NT2/D1 (cell line): ENCODE measurements at regions not wholly inside any gene's neighbourhood (a gene's known extent, or its start where the extent isn't known, plus 50 kb on each side); places are given as distances from the start of the nearest gene placed in this dataset.

Source experiments
- DNase-seq: peaks from one replicate; pipeline ENCODE4 v3.0.0-alpha.2; 2011; ENCODE audit warnings: low read depth, low spot score
- H3K27me3 ChIP-seq: 2 replicates; pipeline ENCODE4 v1.6.0; 2011; ENCODE audit warnings: mild to moderate bottlenecking; ENCODE audit not compliant: insufficient read length, insufficient read depth
- H3K36me3 ChIP-seq: 2 replicates; pipeline ENCODE4 v1.6.1; 2011; ENCODE audit warnings: mild to moderate bottlenecking, low read length, mixed read lengths; ENCODE audit not compliant: insufficient read depth, insufficient read length
- H3K4me1 ChIP-seq: 2 replicates; pipeline ENCODE4 v1.5.1; 2011; ENCODE audit not compliant: insufficient read depth, insufficient read length
- H3K4me3 ChIP-seq: 2 replicates; pipeline ENCODE4 v1.5.1; 2011; ENCODE audit warnings: low read depth; ENCODE audit not compliant: insufficient read length
- H3K9ac ChIP-seq: 2 replicates; pipeline ENCODE4 v1.6.0; 2011; ENCODE audit warnings: low read depth; ENCODE audit not compliant: insufficient read length
- H3K9me3 ChIP-seq: 2 replicates; pipeline ENCODE4 v1.5.1; 2011; ENCODE audit warnings: mild to moderate bottlenecking, low read length; ENCODE audit not compliant: insufficient read depth
- SUZ12 ChIP-seq: IDR thresholded peaks from 2 replicates; pipeline ENCODE4 v1.6.1; 2011; ENCODE audit not compliant: insufficient read length, insufficient read depth; ENCODE audit errors: extremely low read depth
- YY1 ChIP-seq: IDR thresholded peaks from 2 replicates; pipeline ENCODE4 v1.6.1; 2011; ENCODE audit not compliant: insufficient read length, insufficient read depth
- ZNF274 ChIP-seq: IDR thresholded peaks from 2 replicates; pipeline ENCODE4 v1.6.1; 2011; ENCODE audit warnings: mild to moderate bottlenecking, low read depth, low read length

DNA sequence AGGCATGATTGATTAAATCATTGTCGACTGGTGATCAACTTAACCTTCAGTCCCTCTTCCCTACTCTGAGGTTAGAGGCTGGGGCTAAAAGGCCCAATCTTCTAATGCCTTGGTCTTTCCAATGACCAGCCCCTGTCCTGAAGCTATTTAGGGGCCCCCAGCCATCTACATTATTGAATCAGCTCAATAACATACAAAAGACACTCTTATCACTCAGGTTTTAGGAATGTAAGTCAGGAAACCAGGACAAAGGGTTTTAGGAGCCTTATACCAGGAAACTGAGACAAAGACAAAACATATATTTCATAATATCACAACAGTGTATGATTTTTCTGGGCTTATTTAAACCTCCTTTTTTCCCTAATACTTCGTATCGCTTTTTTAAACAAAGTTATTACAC is 198.6 kb downstream of the RNF152 start:
- Histone ChIP-seq H3K4me1 (no peaks in the 10 kb centered on the region), H3K27me3 (no peaks in the 10 kb centered on the region), H3K9ac (no peak overlapping the region), H3K9me3 (no peaks in the 10 kb centered on the region), H3K4me3 (no peak overlapping the region), H3K36me3 (no peaks in the 10 kb centered on the region)
- DNase-seq = no peak
- TF ChIP-seq YY1 (no peak), ZNF274 (no peak), SUZ12 (no peak)

DNA sequence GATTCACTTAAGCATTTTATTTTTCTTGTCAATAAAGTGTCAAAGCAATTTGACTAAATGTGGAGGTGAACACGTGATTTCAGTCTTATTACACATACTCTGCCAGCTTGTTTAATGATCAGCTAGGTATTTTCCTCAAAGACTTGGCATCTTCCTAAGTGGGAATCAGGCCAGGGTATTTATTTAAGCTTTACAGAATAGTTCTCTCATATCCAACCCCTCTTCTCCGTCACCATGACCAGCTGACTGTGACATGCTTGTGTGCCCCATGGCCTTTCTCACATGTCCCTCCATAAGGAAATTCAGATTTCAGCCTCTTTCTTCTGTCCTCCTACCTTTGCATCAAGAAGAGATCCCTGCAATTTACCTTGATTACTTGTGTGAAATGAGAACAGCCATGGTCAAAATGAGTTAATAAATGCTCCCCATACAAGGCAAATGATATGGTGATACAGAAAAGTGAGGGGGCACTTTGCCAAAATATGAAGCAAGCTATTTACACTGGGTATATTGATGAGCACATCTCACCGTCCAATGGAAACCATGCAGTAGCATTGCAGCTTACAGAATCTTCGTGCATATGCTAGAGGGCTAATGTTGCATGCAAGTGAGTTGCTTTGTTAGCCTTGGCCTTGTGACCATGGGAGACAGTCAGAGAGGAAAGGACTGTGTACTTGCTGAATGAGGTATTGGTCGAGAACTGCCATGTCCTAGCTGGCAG is 202.2 kb downstream of the RNF152 start:
- no peaks in the 10 kb centered on the region for H3K9me3 ChIP-seq
- no peaks in the 10 kb centered on the region for H3K27me3 ChIP-seq
- TF ChIP-seq YY1 = no peak
- no peak for TF ChIP-seq SUZ12
- no peak for TF ChIP-seq ZNF274
- H3K9ac ChIP-seq = no peak overlapping the region
- H3K4me1 ChIP-seq = no peaks in the 10 kb centered on the region
- no peak overlapping the region for H3K4me3 ChIP-seq
- DNase-seq = no peak
- H3K36me3 ChIP-seq = no peaks in the 10 kb centered on the region

DNA sequence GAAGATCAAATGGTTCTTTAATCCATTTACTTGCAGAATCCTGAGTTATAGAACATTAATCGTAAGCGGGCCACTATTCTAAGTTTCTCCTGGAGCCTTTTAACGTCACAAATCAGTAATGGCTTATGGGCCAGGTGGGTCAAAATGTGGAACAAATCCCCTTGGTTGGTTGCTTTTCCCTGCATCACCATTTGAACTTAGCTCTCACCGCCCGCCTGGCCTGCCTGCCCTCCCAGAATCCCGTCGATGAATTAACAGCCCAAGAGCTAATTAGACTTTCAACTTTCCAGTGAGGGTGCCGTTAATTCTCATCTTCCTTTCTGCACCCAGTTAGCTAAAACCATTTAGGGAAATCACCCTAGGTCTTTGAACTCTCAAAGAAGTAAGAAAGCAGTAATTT is 205.5 kb downstream of the RNF152 start:
- Histone ChIP-seq H3K4me1 (no peaks in the 10 kb centered on the region), H3K9ac (no peak overlapping the region), H3K9me3 (no peaks in the 10 kb centered on the region), H3K4me3 (no peak overlapping the region), H3K36me3 (no peaks in the 10 kb centered on the region), H3K27me3 (no peaks in the 10 kb centered on the region)
- no peak for DNase-seq
- TF ChIP-seq YY1 (no peak), SUZ12 (no peak), ZNF274 (no peak)

DNA sequence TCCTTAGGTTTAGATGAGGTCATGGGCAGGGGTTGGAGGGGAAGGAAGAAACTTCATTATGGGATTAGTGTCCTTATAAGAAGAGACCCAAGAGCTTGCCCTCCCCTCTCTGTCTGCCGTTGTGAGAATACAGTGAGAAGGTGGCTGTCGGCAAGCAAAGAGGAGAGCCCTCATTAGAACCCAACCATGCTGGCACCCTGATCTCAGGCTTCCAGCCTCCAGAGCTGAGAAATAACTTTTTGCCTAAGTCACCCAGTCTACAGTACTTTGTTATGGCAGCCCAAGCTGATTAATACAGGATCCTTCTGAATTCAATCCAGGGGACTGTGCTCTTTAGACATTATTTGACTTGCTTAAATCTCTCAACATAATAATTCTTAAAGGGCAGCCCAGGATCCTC is 209.0 kb downstream of the RNF152 start:
- Histone ChIP-seq H3K27me3 (no peaks in the 10 kb centered on the region), H3K9ac (no peak overlapping the region), H3K4me3 (no peak overlapping the region), H3K9me3 (peaks cover 7% of the 10 kb centered on the region; the same call in 1 of the 2 replicates), H3K36me3 (no peaks in the 10 kb centered on the region), H3K4me1 (no peaks in the 10 kb centered on the region)
- no peak for DNase-seq
- TF ChIP-seq ZNF274 (no peak), YY1 (no peak)

DNA sequence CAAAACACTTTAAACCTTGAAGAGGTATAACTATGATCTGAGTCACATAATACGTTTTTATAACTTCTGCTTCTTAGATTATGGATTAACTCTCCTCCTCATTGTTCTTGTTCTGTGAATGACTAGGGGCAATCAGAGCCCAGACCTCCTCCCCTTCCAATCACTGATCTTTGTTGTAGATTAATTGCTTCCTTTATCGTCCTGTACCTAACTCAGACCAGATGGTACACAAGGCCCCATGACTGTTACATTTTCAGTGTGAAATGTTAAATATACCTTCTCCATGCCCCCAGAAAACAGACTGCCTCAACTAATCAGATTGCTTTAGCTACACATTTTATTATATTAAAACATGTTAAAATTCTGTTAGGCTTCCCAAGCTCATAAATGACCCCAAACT is 211.7 kb downstream of the RNF152 start:
- H3K27me3 ChIP-seq = no peaks in the 10 kb centered on the region
- no peak for DNase-seq
- no peak overlapping the region for H3K9ac ChIP-seq
- H3K9me3 ChIP-seq = peaks cover 7% of the 10 kb centered on the region; the same call in 1 of the 2 replicates
- TF ChIP-seq ZNF274 (no peak), YY1 (no peak)
- no peaks in the 10 kb centered on the region for H3K36me3 ChIP-seq
- no peaks in the 10 kb centered on the region for H3K4me1 ChIP-seq
- H3K4me3 ChIP-seq = no peak overlapping the region

DNA sequence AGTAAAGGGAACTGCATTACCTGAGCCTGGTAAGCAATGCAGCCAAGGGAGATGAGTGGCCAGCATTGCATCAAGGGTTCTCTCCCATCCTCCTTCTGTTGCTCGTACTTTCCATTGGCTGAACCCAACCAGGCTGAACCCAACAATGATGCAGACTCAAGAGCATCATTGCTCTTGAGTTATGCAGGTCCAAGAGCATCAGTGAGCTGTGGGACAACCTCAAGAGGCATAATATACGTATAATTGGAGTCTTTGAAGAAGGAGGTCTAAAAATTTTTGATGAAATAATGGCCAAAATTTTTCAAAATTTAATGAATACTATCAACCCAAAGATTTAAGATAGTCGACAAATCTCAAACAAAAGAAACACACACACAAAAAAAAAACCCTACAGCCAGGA is 213.0 kb downstream of the RNF152 start:
- no peaks in the 10 kb centered on the region for H3K4me1 ChIP-seq
- no peak for DNase-seq
- no peak for TF ChIP-seq SUZ12

DNA sequence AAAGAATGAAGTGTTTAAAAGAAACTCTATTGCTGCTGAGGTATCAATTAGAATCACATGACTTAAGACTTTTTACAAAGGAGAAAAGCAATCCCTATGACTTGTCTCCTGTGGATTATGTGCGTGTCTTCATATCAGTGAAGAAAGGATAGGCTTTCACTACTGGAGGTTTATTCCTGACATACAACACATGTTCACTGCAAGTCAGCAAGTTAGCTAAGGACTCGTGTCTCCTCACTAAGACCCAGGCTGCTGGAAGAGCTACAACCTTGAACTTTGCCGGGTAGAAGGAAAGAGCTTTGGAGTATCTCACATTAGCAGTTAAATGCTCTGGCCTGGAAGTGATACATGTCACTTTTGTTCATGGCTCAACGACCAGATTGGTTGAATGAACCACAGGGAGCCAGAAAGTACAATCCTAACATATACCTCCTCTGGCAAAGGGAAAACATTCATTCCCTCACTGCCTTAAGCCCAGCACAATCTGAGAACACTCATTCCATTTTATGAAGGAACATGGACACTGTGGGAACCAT is 215.3 kb downstream of the RNF152 start:
- H3K9ac ChIP-seq = no peak overlapping the region
- no peaks in the 10 kb centered on the region for H3K36me3 ChIP-seq
- TF ChIP-seq YY1 (no peak), ZNF274 (no peak), SUZ12 (no peak)
- no peak overlapping the region for H3K4me3 ChIP-seq
- no peak for DNase-seq
- H3K27me3 ChIP-seq = no peaks in the 10 kb centered on the region
- peaks cover 7% of the 10 kb centered on the region; the same call in 1 of the 2 replicates for H3K9me3 ChIP-seq
- H3K4me1 ChIP-seq = no peaks in the 10 kb centered on the region

More for the DNA sequence above, 213.0 kb downstream of the RNF152 start:
- Histone ChIP-seq H3K4me3 (no peak overlapping the region), H3K27me3 (no peaks in the 10 kb centered on the region), H3K9ac (no peak overlapping the region), H3K36me3 (no peaks in the 10 kb centered on the region), H3K9me3 (peaks cover 7% of the 10 kb centered on the region; the same call in 1 of the 2 replicates)

DNA sequence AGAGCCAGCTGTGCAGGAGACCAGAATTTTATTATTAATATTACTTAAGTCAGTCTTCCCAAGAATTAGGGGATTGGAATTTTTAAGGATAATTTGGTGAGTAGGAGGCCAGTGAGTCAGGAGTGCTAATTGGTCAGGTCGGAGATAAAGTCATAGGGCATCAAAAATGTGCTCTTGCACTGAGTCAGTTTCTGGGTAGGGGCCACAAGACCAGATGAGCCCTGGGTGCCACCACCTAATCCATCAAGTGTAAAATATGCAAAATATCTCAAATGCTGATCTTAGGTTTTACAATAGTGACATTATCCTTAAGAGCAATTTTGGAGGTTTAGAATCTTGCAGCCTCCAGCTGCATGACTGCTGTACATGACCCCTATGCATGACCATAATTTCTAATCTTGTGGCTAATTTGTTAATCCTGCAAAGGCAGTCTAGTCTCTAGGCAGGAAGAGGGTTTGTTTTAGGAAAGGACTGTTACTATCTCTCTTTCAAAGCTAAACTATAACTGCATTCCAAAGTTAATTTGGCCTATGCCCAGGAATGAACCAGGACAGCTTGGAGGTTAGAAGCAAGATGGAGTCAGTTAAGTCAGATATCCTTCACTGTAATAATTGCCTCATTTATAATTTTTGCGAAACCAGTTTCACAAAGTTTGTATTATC is 215.9 kb downstream of the RNF152 start:
- Histone ChIP-seq H3K36me3 (no peaks in the 10 kb centered on the region), H3K9ac (no peak overlapping the region), H3K4me3 (no peak overlapping the region), H3K4me1 (no peaks in the 10 kb centered on the region), H3K9me3 (peaks cover 7% of the 10 kb centered on the region; the same call in 1 of the 2 replicates), H3K27me3 (no peaks in the 10 kb centered on the region)
- no peak for TF ChIP-seq YY1
- no peak for DNase-seq
